Activated T-cell treated with anti-CD3 and anti-CD28 coated beads for 48 hours (primary cell): ENCODE measurements at regions not wholly inside any gene's neighbourhood (a gene's known extent, or its start where the extent isn't known, plus 50 kb on each side); places are given as distances from the start of the nearest gene placed in this dataset.
"Not testable (repeated sequence)": the region's sequence is repeated elsewhere in the genome, so short reads cannot be mapped to it uniquely, and the experiment has no call there.

Source experiments
- DNase-seq: peaks from one replicate; pipeline ENCODE4 v3.0.0-alpha.2; 2020; ENCODE audit warnings: low read depth

DNA sequence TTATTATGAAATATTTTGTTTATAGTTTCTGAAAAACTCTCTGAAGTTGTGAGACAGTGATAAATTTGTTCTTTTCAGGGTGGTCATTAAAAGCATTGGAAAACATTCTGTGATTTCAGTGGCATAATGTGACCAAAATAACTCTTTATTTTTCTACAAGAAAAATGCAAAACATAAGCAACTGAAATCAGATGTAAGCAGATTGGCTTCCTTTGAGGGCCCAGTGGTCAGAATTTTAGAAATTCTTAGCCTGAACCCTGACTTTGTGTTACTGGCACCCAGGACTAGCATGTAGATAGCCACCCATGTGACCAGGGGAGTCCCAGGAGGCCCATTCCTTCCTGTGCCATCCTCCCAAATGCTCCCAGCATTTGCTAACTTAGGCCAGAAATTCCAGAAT, 145.6 kb upstream of the SLC38A2 start:
- DNase-seq = no peak

DNA sequence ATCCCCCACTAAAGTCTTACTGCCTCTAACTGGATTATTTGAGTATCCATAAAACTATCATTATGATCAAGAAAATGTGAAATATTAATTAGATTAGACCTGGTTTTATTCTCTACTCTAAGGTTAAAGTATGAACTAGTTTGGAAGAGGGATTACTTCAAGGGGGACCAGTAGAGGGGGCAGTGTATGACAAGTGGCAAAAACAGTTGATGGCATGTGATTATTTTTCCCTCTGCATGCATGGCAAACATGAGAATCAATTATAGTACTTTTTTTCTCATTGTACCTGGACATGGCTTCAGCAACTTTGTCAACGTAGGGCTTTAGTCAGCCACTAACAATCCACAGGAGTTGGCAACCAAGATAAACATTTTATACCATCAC, 145.0 kb upstream of the SLC38A2 start:
- no peak for DNase-seq

DNA sequence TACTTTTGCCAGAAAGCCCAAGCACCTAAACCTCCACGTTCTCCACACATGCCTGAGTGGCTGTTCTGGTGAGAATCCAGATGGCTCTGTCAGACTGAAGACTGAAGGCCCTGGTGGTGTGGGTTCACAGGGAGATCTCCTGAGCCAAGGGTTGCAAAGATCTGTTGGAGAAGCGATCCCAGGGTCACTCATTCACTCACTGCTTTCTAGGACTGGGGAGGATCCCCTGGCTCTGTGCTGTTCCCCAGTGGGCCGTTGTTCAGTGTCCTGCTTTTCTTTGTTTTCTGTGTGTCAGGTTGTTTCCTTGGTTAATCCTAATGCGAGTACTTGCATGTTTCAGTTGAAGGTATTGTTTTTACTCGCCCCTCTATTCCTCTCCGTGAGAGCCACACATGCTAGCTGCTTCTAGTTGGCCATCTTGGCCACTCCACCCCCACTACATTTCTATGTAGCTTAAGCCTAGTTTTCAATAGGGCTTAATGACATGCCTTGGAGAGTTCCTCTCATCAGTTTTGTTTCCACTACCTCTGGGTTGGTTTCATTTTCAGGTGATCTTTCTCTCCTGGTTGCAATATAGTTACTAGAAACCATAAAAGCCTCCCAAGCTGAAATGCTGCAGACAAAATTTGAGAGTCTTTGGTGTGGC, 144.5 kb upstream of the SLC38A2 start:
- DNase-seq = no peak

DNA sequence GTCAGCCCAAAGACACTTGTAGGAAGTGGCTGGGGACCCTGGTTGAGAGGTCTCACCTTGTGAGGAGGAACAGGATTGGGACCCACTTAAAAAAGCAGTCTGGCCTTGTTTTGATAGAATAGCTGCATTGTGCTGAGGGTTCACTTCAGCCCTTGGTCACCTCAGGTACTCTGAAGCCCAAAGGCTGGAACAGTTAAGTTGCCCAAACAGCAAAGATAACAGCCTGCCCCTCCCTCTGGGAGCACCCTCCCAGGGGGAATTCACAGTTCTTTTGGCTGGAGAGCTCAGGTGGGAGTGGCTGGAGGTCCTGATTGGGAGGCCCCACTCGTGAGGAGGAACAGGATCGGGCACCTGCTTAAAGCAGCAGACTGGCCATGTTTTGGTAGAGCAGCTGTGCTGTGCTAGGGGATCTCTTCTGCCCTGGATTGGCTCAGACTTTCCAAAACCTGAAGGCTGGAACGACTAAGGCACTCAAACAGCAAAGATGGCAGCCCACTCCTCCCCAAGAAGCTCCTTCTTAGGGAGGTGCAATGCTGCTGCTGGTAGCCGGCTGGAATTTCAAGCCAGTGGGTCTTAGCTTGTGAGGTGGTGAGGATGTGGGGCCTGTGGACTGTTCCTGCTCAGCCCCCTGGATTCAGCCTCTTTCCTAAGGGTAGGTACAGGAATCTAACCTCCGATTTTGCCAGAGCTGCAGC, 143.8 kb upstream of the SLC38A2 start:
- DNase-seq = no peak

DNA sequence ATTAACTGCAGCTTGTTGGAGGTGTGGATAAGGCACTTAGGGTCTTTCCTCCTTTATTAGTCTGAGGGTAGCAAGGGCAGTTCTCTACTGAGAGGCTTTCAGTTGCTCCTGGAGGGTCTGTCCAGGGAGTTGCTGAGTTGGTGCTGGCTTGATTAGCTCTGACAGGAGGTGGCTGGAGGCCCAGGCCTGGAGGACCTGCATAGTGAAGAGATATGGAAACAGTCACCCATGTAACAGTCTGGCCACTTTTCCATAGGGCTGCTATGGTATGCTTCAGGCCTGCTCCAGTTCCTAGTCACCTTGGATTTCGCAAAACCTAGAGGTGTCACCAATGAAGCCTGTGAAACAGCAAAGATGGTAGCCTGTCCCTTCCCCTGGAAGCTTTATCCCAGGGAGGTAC, 143.3 kb upstream of the SLC38A2 start:
- DNase-seq = no peak

DNA sequence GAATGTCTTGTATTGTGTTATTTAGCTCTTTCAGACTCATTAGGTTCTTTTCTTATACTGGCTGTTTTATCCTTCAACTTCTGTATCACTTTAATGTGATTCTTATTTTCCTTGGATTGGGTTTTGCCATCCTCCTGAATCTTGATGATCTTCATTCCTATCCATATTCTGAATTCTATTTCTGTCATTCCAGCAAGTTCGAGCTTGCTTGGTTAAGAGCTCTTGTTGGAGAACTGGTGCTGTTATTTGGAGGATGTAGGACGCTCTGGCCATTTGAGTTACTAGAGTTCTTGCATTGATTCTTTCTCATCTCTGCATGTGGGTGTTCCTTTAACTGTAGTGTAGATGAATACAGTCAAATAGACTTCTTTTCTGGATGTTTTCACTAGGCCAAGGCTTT, 142.3 kb upstream of the SLC38A2 start:
- DNase-seq = no peak

DNA sequence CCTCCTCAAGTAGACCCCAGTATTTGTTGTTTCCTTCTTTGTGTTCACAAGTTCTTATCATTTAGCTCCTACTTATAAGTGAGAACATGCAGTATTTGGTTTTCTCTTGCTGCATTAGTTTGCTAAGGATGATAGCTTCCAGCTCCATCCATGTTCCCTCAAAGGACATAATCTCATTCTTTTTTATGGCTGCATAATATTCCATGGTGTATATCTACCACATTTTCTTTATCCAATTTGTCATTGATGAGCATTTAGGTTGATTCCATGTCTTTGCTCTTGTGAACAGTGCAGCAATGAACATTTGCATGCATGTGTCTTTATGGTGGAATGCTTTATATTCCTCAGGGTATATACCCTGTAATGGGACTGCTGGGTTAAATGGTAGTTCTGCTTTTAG, 137.7 kb upstream of the SLC38A2 start:
- DNase-seq = not testable (repeated sequence)

DNA sequence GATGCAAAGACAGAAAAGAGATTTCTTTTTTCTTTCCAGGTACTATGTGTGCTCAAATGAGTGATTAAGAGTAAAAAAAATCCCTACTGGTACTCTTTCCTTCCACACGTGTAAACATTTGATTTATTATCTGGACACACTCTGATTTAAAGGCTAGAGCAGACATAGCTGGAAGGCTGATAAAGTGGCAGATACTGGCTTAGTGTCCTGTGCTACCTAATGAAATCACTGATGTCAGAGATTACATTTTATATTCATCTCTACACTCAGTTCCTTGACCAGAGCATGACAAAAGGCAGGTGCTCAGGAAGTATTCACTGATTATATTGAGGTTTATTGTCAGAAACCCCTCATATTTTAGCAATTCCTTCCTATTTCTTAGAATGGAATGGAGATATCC, 136.6 kb upstream of the SLC38A2 start:
- DNase-seq = no peak

DNA sequence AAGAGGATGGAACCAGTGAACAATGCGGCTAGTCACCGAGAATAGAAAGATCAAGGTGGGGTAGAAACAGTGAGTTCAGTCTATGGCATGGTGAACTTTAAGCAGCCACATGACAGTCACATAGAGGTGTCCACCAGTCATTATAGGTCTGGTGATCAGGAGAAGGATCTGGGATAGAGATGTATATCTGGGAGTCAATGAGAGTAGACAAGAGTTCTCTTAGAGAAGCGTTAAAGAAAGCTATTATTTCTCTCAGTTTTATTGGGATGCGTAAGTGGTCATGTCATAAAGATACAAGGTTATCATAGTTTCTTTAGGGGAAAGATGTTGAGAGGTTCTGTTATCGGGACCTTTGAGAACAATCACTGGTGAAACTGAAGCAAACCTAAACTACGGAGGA, 136.1 kb upstream of the SLC38A2 start:
- DNase-seq = no peak

DNA sequence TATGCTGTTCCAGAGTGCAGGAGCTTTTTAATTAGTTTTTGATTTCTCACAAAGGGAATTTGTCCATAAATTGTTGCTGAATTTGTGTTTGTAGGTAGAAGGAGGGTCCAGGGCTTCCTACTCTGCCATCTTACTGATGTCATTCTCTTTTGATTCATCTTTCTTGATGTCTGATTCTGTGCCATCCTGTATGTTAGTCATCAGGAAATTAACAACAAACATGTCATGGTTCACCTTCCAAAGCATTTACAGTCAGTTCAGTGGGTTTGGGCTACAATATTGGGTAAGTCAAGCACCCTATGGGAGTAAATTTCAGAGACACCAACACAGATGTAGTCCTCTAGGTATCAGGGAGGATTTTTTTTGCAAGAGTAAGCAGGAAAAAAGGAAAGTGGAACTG, 135.2 kb upstream of the SLC38A2 start:
- no peak for DNase-seq

DNA sequence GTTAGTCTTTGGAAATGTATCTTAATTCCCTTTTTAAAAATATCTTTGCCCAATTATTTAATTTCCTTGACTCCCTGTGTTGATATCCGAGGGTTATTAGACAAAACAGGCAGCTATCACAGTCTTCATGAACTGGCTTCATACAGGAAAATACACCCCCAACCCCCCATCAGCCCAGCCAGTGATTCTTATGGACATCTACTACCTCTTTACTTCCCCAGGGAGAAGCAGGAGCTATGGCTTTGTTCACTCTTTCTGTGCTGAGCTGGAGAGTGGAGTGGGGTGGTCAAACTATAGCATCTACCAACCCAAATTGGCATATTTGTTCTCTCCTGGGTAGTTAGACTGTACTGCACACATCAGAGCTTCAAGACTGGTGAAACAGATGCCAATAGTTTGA, 134.4 kb upstream of the SLC38A2 start:
- DNase-seq = no peak

DNA sequence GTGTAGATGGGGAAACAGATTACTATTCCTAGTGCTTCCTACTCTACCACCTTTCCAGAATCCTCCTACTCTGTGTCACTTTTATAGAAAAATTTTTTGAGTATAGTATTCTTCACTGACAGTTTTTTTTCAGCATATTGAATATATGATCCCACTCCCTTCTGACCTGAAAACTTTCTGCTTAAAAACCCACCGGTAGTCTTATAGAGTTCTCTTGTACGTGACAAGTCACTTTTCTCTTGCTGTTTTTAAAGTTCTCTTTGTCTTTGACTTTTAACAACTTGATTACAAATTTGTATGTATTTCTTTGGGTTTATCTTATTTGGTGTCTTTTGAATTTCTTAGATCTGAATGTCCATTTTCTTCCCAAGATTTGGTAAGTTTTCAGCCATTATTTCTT, 133.6 kb upstream of the SLC38A2 start:
- DNase-seq = no peak

DNA sequence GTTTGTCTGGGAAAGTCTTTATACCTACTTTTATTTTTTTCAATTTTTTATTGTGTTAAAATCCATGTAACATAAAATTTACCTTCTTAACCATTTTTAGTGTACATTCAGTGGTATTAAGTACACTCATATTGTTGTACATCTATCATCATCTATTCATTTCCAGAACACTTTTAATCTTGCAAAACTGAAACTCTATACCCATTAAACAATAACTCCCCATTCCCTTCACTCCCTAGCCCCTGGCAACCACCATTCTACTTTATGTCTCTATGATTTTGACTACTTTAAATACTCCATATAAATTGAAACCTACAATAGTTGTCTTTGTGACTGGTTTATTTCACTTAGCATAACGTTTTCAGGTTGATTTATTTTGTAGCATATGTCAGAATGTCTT, 131.9 kb upstream of the SLC38A2 start:
- no peak for DNase-seq

DNA sequence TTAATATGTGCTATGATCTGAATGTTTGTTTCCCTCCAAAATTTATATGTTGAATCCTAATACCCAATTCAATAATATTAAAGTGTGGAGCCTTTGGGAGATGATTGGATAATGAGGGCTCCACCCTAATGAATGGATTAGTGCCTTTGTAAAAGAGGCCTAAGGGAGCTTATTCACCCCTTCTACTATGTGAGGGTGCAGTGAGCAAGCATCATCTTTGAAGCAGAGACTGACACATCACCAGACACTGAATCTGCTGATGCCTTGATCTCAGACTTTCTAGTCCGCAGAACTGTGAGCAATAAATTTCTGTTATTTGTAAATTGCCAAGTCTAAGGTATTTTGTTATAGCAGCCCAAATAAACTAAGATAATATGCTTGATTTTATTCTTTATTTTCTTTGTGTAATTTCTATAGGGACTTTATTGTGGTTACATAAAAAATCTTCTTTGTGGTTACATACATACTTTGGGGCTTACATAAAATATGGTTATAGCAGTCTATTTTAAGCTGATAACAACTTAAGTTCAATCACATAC, 131.1 kb upstream of the SLC38A2 start:
- DNase-seq = no peak

DNA sequence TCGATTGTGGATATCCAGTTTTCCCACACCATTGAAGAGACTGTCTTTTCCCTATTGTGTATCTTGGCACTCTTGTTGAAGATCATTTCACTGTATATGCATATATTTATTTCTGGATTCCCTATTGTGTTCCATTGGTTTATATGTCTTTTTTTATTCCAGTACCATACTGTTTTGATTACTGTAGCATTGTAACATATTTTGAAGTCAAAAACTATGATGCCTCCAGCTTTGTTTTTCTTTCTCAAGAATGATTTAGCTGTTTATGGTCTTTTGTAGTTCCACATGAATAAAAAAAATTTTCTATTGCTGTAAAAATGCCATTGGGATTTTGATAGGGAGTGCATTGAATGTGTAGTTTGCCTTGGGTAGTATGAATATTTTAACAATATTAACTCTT, 128.1 kb upstream of the SLC38A2 start:
- no peak for DNase-seq

DNA sequence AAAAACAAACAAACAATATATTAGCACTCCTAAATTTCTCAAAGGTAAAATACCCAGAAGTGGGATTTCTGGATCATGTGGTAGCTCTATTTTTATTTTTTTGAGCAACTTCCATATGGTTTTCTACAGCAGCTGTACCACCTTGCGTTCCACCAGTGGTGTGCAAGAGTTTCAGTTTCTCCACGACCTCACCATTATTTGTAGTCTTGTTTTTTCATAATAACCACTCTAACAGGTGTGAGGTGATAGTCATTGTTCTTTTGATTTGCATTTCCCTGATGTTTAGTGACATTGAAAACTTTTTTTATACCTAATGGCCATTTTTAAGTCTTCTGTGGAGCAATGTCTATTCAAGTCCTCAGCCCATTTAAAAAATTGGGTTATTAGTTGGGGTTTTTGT, 127.3 kb upstream of the SLC38A2 start:
- no peak for DNase-seq

DNA sequence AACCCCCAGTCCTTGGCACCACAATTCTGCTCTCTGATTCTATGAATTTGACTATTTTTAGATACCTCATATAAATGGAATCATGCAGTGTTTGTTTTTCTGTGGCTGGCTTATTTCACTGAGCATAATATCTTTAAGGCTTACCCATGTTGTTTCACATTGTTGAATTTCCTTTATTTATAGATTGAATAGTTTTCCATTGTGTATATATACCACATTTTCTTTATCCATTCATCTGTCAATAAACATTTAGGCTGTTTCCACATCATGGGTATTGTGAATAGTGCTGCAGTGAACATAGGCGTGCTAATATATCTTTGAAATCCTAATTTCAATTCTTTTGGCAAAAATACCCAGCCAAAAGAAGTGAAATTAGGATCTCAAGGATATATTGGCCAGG, 126.7 kb upstream of the SLC38A2 start:
- DNase-seq = no peak

DNA sequence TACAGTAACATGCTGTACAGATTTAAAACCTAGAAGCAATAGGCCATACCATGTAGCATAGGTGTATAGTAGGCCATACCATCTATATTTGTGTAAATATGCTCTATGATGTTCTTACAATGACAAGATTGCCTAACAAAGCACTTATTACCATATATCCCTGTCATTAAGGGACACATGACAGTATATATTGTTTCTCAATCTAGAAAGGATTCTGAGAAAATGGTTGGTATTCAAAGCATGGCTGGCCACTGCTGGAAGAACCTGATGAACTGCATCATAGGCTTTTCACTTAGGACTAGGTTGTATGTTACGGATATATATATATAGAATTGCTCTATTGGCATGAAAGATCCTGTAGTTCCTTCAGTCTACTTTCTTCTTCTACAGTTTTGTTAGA, 125.2 kb upstream of the SLC38A2 start:
- no peak for DNase-seq

DNA sequence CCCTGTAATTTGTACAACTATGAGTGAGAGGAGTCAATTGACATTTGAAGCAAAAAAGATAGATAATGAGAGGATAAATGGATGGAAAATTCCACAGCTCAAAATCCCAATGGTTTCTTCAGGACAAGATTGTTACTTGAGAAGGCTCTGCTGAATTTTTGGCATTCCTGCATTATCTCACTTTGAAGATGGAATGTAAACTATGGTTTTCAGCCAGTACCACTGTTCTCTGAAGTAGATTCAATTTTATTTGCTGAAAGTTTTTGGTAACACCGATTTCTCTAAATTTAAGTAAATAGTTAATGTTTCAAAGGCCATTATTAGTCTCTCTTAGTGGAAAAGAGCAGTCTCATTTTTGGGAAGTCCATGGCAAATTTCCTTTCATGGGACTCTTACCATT, 121.9 kb upstream of the SLC38A2 start:
- DNase-seq = no peak

DNA sequence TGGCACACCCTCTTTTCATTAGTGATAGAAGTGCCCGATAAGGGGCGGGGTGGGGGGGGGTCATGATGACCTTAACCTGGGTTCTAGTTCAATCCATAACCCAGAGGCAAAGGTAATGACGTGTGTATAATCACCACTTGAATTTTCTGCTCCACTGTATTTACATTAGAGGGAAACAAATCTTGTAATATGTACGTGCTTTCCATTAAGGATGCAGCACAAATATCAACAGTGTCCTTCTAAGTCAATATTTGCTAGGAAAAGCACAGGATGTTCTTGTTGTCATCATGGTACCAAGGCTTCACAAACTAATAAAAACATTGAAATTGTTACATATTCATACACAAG, 121.2 kb upstream of the SLC38A2 start:
- DNase-seq = no peak

DNA sequence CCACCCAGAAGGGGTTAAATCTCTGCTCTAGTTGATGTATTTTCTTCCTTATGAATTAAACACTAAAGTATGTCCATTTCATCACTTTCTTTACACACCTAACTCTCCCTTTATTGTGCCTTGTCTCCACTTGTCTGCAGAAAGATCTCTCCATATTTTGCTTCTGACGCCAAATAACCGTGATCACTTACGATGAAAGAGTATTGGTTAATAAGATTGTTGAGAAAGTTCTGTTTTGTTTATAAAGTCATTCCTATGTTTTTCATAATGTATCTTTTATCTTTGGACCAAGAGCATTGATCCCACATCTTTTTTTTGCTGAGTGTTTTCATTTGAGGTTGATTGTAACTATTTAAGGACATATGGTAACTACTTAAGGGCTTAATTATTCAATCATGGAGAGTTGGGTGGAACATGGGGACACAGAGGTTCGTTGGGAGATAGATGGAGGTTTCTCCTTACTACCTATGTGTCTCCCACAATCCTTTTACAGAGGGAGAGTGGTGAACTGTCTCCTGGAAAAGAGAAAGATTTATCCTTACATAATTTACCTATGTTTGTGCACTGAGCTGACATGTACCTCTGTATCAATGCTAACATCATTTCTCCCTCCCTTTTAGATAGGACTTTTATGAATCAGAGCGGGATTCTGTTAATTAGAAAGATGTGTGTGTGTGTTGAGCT, 120.7 kb upstream of the SLC38A2 start:
- DNase-seq = no peak

DNA sequence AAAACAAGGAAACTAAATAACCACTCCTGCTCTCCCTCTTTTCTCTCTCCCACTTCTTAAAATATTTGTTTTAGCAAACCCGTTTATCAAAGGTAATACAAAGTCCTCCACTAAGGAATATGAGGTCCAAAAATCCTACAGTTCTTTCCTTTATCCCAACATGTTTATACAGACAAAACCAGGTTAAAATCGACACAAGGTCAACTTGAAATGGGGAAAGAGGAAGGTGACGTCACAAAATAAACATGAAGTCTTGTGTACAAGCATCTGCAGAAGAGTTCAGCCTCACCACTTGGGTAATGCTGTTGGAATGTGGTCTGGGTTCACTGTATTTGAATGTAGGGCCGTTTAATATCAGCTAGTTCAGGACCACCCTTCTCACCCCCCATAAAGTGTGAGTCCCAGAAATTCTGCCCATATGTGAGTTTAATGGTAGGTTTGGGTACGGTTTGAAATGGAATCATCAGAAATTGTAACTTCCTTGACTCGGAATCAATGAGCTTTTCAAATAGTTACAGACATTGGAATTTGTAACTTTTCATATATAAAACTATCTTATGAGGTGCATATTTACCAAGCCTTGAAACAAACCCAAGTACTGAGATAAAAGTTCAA, 120.0 kb upstream of the SLC38A2 start:
- no peak for DNase-seq

DNA sequence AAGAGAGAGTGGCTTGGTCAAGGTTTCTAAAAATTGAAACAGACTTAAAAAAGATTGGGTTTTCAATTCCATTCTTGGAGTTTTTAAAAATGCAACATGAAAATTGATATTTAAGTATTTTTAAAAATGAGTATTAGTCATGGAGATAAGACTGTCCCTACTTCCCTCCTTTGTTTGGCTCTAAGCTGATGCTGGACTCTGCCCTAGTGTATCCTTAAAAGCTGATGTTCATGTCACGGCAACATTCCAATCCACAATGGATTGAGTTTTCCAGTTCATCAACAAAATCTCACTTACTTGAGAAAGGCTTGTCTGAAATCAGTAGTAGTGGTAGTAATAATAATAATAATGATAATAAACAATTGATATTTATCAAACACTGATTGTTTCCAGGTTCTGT, 119.0 kb upstream of the SLC38A2 start:
- no peak for DNase-seq
